DOHH2 (cell line): ENCODE measurements at regions not wholly inside any gene's neighbourhood (a gene's known extent, or its start where the extent isn't known, plus 50 kb on each side); places are given as distances from the start of the nearest gene placed in this dataset.

Experiments used
- EZH2phosphoT487 ChIP-seq: fragments of 200-600 bp; sonication (generic); IDR thresholded peaks from 2 replicates; pipeline ENCODE4 v1.6.1; 2017; ENCODE audit warnings: borderline replicate concordance, mild to moderate bottlenecking, antibody characterized with exemption, low read length, moderate library complexity, mixed read lengths
- TF ChIP-seq, protein P1 (sequence below): fragments of 200-600 bp; sonication (generic); IDR thresholded peaks from one replicate; pipeline ENCODE4 v1.5.1; 2014; ENCODE audit warnings: antibody characterized with exemption, mild to moderate bottlenecking, low read depth, low read length; ENCODE audit not compliant: poor library complexity, severe bottlenecking

DNA sequence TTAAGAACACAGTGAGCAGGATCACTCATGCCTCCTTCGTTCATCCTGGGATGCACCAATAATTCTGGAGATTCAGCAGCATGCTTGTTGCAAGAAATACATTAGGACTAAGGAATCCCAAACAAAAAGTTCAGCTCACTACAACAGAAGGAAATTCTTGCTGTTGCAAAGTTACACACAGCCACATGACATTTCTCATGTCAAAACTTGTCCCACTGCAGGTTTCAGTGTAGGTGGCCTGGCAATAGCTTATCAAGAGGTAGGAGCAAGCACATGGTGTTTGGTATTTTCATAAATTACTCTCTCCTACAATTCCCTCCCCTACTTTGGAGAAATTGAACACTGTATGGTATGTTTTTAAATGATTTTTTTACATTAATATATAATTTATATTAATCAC lies 399.6 kb upstream of the EPHA3 start:
- TF ChIP-seq, protein P1, sequence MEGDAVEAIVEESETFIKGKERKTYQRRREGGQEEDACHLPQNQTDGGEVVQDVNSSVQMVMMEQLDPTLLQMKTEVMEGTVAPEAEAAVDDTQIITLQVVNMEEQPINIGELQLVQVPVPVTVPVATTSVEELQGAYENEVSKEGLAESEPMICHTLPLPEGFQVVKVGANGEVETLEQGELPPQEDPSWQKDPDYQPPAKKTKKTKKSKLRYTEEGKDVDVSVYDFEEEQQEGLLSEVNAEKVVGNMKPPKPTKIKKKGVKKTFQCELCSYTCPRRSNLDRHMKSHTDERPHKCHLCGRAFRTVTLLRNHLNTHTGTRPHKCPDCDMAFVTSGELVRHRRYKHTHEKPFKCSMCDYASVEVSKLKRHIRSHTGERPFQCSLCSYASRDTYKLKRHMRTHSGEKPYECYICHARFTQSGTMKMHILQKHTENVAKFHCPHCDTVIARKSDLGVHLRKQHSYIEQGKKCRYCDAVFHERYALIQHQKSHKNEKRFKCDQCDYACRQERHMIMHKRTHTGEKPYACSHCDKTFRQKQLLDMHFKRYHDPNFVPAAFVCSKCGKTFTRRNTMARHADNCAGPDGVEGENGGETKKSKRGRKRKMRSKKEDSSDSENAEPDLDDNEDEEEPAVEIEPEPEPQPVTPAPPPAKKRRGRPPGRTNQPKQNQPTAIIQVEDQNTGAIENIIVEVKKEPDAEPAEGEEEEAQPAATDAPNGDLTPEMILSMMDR = no peak
- no peak for TF ChIP-seq EZH2phosphoT487
